ENCODE measurements at regions not wholly inside any gene's neighbourhood (a gene's known extent, or its start where the extent isn't known, plus 50 kb on each side); places are given as distances from the start of the nearest gene placed in this dataset.

DNA sequence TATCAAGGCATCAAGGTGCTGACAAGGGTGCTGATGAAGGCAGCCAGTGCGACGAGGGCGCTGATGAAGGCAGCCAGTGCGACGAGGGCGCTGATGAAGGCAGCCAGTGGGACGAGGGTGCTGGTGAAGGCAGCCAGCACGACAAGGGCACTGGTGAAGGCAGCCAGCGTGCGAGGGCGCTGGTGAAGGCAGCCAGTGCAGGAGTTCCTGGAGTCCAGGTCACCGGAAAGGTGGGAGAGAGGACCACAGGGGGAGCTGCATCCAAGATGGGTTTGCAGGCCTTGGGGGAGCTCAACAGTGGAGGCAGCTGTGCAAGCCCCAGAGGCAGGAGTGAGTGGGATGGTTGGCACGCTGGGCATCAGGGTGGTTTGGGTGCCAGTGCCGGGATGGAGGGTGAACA, 176.3 kb downstream of the TBXT start:
- TF ChIP-seq POLR2A (IDR thresholded peaks at IDR 0.05) (no peak), CTCF (IDR thresholded peaks at IDR 0.05) (no peak)
- H3K4me3 ChIP-seq (ENCODE audit: low read depth, poor library complexity, severe bottlenecking) = no peak overlapping the region
- WGBS, 2 donors = 78 to 81% methylated on average over 14 of the region's 14 CpGs
- no peak for DNase-seq (ENCODE audit: low spot score in 2 of 2)
- intact Hi-C loops (cut with DNase I; ENCODE audit: low total_unique reads) = no loop called here

DNA sequence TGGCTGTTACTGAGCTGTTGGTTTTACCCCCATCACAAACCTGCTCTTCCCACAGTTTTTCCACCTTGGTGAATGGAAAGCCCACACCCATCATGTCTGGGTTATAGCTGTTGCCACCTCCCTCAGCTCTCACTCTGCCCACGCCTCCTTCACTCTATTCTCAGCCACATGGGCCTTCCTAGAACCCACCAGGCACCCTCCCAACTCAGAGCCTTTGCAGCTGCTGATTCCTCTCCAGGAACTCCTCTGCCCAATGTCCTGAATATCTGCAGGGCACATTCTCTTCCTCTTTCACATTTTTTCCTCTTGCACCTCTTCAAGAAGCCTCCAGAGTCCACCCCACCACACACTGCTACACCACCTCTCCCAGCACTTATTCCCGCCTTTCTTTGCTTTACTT, 177.4 kb downstream of the TBXT start:
- intact Hi-C loops (cut with DNase I; ENCODE audit: low total_unique reads) = no loop called here
- no peak for DNase-seq (ENCODE audit: low spot score in 2 of 2)
- TF ChIP-seq CTCF (IDR thresholded peaks at IDR 0.05) = no peak
- TF ChIP-seq POLR2A (IDR thresholded peaks at IDR 0.05) = no peak
- no peak overlapping the region for H3K4me3 ChIP-seq (ENCODE audit: low read depth, poor library complexity, severe bottlenecking)
- WGBS, 2 donors = 59 to 88% methylated on average over 2 of the region's 2 CpGs

DNA sequence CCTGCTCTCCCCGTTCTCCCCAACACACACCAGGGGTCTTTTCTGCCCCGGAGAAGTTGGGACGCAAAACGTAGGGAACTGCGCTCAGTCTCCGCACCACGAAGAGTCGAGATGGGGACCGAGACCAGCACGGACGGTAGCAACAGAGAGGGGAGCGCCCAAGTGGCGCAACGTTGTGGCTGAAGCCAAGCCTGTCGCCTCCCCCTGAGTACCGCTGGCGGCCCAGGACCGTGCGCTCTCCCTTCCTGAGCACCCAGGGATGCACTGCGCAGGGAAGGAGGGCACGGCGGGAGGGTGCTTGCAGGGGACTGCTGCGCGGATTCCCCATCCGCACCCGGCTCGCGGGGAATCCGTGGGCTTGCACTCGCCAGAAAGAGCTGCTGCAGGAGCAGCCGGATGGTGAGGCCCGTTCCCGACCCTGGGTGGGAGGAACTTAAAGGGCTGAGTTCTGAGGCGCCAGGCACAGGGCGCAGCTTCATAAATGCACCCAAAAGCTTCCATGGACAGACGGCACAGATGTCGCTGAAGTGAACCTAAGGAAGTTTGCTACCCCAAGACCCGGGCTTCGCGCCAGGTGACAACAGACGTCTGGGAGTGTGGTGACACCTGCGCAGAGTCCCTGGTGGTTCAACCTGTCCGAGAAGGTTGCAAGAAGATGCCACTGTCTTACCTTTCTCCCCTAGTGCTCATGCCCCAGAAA, 178.7 kb downstream of the TBXT start:
- DNase-seq (ENCODE audit: low spot score in 2 of 2) = no peak
- no peak overlapping the region for H3K4me3 ChIP-seq (ENCODE audit: low read depth, poor library complexity, severe bottlenecking)
- no peak for TF ChIP-seq POLR2A (IDR thresholded peaks at IDR 0.05)
- no peak for TF ChIP-seq CTCF (IDR thresholded peaks at IDR 0.05)
- intact Hi-C loops (cut with DNase I; ENCODE audit: low total_unique reads) = no loop called here
- WGBS, 2 donors = 7 to 11% methylated on average over 26 to 33 of the region's 43 CpGs

GRCh38 chr6:165988302-165988756, 179.3 kb downstream of the TBXT start:
- no peak for DNase-seq (ENCODE audit: low spot score in 2 of 2)
- TF ChIP-seq CTCF (IDR thresholded peaks at IDR 0.05) (no peak), POLR2A (IDR thresholded peaks at IDR 0.05) (no peak)
- 1 to 2% methylated on average over 20 to 28 of the region's 29 CpGs for WGBS, 2 donors
- H3K4me3 ChIP-seq (ENCODE audit: low read depth, poor library complexity, severe bottlenecking) = no peak overlapping the region
- intact Hi-C loops (cut with DNase I; ENCODE audit: low total_unique reads) = no loop called here

DNA sequence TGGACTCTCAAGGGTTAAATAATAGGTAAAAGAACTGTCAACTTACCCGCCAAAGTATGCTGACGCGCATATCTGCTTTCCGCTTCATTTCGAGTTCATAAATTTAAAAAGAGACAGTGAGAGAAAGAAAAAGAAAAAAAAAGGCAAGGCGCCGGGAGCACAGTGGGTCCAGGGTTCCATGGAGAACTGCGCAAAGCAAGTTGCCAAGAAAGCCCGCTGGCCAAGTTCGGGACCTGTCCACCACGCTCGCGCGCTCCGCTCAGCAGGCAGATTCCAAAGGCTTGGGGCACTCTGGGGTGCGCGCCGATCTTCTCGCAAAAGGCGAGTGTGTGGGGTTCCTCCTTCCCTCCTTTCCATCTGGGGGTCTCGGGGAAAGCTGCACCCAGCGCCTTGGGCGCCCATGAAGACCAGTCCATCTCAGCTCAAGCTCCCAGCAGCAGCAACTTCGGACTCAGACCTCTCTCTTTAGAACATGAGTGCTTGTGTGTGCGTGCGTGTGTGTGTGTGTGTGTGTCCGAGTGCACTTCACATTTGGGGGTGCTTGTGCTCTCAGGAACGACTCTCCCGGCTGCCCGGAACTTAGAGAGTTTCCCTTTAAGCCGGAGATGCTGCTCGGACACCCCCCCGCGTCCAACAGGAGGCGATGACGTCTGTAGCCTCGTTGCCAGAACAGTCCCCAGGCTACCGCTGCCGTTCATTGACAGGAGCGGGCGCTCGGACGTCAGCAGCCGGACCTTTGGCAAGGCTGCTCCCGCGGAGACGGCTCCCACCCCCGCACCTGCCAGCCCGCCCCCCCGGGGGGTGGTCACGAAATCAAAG, 180.0 kb downstream of the TBXT start:
- 1% methylated on average over 29 to 33 of the region's 51 CpGs for WGBS, 2 donors
- H3K4me3 ChIP-seq (ENCODE audit: low read depth, poor library complexity, severe bottlenecking) = no peak overlapping the region
- TF ChIP-seq CTCF (IDR thresholded peaks at IDR 0.05) (no peak), POLR2A (IDR thresholded peaks at IDR 0.05) (no peak)
- intact Hi-C loops (cut with DNase I; ENCODE audit: low total_unique reads) = no loop called here
- no peak for DNase-seq (ENCODE audit: low spot score in 2 of 2)

All from lower leg skin (tissue), 4 donors.